HG02884 (cell line): ENCODE measurements at regions not wholly inside any gene's neighbourhood (a gene's known extent, or its start where the extent isn't known, plus 50 kb on each side); places are given as distances from the start of the nearest gene placed in this dataset.

Experiments used
- ATAC-seq: cut with Tn5 transposase; IDR thresholded peaks from one replicate; pipeline ENCODE4 v1.9.1; 2021; ENCODE audit warnings: mild to moderate bottlenecking, moderate library complexity; ENCODE audit not compliant: unreplicated experiment

DNA sequence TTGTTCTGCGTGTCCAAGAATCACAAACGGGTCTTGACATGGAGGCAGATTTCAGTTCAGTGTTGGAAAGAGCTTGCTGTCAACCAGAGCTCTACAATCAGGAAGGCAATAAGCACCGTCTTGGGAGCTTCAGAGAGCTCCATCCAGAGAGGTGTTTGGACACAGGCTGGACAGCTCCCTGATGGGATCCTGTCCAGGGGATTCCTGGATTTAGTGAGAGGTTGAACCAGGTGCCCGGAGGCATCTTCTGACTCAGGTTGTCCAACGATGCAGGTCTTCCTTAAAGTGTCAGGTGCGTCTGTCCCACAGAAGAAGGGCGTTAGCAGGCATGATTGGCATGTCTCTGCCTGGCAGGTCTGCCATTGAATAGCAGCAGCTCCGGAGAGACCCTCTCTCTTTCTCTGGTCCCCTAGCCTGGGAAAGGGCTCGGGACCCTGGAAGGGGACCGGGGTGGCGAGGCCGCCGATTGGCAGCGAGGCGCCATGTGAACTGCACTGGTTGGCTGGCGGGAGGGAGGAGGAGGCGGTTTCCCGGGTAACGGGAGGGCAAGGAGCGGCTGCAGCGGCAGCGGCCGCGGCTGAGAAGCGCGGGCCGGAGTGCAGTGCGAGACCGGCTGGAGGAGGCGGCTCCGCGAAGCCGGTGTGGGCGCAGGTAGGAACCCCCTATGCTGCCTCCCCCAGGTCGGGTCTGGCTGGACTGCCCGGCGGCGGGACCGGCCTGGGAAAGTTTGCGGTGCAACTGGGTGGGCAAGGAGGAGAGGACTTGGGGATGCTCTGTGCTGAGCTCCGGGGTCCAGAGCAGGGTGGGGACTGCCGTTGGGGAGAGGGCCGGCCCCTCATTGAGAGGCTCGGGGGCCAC lies 104.1 kb upstream of the E2F8 start:
- ATAC-seq = peak; percentile 43

DNA sequence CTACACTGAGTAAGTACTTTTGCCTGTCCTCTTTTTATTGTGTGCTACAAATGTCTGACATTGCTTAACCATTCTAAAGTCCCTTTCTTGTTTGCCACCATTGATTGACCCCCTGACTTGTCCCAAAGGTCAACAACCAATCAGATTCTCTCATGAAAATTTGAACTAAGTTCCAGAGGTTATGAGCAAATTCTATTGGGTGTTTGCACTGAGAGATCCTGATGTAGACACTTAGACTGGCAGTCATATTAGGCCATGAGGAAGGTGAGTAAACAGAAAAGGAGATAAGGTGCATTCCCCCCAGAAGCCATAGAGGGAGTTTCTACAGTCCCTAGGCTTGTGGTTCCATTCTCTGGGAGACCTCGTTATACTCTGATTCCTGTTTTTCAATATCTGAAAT lies 101.3 kb upstream of the E2F8 start:
- ATAC-seq = no peak

DNA sequence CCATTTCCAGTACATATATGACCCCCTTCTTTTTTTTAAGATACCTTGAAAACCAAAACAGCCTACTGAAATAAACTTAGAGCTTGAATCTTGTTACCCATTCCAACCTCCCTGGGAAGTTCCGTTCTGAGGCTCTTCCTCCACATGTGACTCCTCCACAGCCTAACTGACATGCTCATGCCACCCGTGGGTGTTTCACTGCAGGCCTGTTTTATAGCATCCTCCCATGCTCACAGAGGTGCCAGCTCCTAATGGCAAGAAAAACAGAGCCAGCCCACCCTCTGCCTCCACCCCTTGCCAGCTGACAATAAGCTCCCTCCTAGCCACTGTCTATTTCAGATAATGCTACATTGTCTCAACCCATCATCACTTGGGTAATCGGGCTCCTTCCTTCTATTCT lies 97.6 kb upstream of the E2F8 start:
- ATAC-seq = no peak

DNA sequence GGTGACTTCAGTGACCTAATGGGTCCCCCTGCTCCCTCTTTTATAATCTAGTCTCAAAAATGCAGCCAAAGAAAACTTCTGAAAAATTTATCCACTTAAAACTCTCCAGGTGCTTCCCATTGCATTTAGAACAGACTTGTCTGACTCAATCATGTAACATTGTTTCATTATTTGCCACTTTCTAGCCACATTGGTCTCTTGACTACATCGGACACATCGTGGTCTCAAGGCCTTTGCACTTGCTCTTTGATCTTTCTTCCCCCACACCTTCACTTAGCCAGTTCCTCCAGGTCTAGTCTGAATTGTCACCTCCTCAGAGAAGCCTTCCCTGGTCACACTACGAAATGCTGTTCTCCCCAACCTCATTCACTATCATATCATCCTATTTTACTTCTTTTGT lies 97.0 kb upstream of the E2F8 start:
- no peak for ATAC-seq

DNA sequence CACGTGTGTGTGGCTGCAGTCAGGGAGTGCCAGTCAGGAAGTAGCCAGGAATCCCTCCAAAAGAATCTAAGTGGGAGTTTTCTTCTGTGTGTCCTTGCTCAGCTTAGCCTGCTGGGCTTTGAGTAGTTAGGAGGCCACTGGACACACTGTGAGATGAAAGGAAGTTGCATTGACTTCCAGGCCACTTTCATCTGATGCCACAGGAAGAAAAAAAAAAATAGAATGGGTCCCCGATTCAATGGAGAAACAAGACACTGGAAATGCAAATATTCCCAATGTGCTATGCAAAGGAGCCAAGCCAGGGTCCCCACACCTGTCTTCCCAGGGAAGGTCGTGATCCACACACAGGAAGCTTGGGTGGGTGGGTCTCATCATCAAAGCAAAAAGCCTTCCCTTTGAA lies 95.6 kb upstream of the E2F8 start:
- no peak for ATAC-seq

DNA sequence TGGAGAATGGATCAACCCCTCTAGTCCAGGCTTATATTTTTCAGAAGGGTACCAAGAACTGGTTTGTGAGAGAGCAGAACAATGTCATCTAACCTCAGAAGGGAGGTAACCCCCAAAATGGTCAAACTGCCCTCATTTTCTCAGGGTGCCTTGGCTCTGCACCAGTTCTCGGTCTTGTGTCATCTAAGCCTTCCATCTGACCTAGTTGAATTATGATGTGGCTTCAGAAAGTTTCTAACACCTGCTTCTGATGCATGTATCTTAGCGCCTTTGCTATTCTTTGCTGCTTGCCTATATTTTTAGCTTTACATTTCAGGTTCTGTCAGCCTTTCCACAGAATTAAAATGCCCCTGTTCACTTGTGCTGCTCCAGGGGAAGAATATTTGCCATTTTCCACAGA lies 91.7 kb upstream of the E2F8 start:
- peak; percentile 92 for ATAC-seq

DNA sequence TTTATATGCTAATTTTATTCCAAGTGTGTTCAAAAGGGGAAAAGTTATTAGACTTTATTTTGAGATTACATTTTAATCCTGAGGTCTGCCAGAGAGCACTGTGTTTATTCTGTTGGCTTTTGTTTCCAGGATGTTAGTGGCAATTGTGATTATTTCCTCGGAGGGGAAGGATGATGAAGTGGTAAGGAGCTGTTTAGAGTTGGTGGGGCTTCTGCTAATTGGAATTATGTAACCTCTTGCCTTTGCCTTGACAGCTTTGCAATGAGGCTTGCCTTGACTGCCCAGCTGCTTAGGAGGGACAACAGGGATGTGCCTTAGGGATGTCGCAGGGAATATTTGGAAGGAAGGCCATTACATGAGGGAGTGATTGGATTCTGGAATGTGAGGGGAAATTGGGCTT lies 89.7 kb upstream of the E2F8 start:
- no peak for ATAC-seq

DNA sequence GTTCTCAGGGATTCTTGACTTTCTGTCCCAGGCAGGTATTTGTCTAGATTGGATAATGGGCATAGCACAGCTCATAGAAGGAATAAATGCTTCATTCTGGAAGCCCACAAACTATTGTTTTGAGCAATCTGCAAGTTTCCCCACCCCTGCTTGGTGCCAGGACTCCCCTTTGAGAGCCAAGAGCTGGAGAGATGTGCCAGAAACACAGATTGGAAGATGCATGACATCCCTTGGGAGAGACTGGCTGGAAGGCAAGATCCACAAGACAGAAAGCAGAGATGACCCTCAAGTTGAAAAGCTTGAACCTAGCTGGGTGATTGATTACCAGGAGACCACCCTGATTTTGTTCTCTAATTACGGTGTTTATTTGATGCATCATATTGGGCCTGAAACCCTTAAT lies 89.2 kb upstream of the E2F8 start:
- ATAC-seq = no peak

DNA sequence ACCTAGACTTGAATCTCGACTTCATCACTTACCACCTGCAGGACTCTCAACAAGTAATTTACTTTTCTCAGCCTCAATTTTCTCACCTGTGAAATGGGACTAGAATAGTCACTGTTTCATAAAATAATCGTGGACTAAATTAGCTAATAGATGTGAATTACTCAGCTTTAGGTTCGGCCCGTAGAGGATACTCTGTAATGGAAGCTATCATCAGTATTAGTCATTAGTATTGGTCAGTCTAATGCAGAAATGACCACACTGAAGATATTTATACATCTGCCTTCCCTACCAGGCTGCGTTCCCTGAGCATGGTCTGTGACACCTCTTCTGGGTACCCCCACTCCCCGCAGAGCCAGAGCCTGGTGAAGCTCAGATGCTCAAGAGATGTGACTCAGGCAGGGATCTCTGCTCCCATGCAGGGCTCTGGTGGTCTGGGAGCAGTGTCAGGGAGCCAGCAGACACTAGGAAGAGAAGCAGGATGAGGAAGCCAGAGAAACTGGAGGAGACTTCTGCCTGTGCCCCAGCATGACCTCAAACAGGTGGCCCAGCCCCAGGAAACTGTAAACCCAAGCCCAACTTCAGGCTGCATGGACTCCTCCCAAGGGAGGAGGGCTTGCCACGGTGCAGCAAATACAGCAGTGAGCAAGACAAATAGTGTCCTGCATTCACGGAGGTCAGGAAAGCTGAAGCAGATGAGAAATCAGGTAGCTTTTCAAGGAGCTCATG lies 88.0 kb upstream of the E2F8 start:
- no peak for ATAC-seq

DNA sequence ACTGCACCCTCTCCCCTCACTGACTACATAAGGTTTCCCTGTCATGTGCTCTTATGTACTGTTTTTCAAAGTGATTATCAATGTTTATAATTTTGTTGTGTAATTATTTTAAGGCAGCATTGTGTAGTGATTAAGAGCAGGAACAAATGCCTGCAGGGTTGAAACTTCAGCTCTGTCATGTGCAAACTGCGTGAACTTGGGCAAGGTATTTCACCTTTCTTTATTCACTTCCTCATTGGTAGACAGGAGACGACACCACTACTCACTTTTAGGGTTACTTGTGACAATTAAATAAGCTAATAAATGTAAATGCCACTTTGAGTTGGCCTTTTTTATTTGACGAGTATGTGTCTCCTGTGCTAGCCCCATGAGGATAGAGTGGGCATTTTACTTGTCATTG lies 86.5 kb upstream of the E2F8 start:
- ATAC-seq = no peak

DNA sequence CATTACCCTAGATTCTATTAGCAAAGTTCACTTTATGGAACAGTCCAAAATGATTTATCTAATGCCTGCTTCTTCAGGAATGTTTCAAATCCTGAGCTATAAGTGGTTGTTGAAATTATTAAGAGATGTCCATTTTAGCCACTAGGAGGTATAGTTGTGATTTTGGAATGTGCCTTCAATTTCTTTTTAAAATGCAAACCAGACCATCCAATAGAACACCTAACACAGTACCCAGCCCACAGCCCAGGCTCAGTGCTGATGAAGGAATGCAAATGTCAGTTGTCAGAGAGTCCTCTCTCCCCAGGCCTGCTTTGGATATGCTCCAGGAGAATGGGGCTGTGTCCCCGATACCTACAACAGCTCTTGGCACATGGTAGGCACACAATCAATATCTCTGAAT lies 85.8 kb upstream of the E2F8 start:
- no peak for ATAC-seq

DNA sequence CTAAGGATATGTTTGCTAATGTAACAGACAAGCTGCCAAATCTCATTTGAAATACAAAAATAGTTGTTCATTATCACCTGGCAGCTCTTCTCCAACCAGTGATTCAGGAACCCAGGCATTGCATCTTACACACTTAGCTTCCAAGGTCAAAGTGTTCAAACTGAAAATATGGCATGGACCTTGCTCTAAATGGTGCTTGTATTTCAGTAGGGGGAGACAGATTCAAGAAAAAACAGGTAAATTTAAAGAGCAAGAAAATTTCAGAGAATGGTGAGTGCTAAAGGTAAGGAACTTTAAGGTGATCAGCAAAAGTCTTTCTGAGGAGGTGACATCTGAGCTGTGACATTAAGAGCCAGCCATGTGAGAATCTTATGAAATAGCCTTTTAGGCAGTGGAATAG lies 82.8 kb upstream of the E2F8 start:
- no peak for ATAC-seq

DNA sequence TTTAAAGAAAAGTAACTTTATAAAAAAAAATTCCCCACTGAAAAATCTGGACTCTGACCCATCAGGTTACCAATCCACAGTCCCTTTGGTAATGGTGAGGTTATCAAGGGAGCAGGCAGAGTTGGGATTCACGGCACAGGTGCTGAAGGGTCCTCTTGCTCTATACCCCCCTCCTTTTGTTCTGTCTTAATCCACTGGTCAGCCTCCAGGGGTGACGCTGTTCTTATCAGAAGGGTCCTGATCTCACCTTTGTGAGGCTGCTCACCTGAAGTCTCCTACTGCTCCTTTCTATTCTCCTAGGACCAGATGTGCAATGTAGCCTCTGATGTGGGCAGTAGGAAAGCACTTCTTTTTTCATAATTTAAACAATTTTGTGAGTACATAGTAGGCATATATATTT lies 80.6 kb upstream of the E2F8 start:
- ATAC-seq = no peak

DNA sequence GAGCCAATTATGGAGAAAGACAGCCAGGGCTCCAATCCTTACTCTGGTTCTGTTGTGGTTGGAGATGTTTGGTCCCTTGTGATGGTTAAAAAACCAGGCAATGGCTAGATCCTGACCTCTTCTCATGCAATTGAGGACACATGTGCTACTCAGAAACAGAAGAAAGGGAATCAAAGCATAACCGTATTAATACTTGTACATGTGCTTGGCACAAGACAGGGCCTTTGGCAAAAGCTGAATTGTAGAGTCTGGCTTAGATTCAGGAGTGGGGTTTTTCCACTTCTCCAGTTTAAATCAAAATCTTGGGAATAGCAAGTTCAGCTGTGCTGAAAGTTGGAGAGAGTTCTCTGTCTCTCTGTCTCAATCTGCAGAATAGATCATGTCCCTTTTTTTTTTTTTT lies 80.1 kb upstream of the E2F8 start:
- no peak for ATAC-seq

DNA sequence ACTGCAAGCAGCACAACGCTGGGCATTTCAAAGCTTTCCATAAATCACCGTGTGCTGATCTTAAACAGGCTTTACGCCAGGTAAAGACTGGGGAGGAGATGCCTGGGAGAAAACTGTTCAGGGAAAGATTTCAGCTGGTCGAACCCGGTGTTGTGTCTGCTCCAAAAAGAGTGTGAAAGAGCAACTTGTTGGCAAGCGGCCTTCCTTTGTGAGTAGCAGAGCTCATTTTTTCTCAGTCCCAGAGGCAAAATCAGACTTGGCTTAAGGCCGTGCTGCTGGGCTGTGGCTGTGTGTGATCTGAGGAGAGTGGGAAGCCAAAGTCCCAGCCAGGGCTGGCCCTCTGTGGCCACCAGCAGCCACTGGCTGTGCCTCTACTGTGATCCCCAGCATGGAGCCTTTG lies 75.7 kb upstream of the E2F8 start:
- no peak for ATAC-seq

DNA sequence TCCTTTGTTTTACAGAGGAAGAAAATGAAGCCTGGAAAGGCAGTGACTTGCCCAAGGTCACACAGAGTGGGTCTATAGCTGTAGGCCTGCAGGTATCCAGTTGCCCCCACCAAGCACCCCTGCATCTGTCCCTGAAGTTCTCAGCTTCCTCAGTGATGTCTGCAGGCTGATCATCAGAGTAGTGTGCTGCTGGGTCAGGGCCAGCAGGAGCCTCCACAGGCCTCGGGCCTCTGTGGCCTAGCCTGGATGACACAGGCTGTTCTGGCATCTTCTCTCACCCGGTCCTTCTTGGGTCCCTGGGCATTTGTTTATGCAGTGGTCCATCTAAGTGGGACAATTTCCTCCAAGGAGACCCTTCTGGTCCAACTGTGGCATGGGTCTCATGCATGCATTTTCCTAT lies 74.8 kb upstream of the E2F8 start:
- no peak for ATAC-seq

DNA sequence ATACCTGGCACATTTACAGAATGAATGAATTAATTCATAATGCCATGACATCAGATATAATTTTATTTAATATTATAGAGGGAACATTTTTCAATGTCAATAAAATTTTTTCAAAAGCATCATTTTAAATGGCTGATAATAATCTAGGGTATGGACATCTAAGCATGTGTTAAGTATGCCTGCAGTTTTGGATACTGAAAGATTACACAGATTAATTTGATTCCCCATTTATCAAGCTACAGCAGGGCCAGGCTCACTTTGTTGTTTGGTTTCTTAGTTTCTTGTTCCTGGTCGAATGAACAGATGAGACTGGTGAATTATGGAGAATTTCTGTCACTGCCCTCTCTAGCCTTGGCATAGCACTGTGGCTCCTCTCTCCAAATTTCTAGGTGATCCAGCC lies 72.4 kb upstream of the E2F8 start:
- ATAC-seq = no peak

DNA sequence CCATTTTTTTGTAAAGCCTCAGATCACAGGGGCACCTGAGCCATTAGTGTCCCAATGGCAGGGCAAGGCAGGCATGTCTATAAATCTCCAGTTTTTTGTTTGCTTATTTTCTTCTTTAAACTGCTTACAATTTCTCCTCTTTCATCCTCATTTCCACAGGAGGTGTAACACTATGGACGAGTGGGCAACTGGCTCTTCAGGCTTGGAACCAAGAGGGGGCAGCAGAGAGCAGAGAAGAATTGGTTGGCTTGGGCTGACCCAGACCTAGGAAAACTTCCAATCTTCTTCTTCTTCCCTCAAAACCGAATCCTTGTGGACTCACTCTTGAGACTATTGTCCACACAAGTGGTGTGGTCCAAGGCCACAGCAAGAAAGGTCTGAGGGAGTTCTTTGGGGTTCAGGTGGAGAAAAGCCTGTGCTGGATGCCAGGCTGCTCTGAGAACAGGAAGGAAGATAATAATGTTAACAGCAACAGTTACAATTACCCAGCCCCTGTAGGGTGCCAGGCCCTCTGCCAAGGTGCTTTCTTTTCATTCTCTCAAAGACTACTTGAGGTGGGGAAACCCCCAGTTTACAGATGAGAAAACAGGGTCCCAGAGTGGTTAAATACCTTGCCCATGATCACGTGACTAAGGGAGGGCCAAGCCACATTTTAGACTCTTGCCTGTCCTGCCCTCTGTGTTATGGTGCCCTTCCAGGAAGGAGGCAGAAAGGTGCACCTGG lies 70.7 kb upstream of the E2F8 start:
- ATAC-seq = peak; percentile 77

DNA sequence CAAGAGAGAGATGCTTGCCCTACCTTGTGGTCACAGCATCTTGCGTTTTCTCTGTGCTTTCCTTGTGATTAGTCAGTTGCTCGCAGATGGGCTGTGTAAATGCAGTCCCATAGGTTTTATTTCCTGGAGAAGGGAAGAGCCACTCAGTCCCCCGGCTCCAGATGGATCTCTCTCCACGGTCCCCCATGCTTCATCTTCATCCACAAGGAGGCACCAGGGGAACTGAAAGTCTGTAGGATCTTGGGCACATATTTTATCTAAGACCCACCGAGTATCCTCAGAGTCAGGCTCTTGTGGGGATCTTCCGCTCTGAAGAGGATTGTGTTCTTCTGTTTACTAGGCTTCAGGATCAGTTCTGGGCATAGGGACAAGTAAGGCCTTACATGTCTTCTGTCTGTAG lies 66.8 kb upstream of the E2F8 start:
- ATAC-seq = no peak

DNA sequence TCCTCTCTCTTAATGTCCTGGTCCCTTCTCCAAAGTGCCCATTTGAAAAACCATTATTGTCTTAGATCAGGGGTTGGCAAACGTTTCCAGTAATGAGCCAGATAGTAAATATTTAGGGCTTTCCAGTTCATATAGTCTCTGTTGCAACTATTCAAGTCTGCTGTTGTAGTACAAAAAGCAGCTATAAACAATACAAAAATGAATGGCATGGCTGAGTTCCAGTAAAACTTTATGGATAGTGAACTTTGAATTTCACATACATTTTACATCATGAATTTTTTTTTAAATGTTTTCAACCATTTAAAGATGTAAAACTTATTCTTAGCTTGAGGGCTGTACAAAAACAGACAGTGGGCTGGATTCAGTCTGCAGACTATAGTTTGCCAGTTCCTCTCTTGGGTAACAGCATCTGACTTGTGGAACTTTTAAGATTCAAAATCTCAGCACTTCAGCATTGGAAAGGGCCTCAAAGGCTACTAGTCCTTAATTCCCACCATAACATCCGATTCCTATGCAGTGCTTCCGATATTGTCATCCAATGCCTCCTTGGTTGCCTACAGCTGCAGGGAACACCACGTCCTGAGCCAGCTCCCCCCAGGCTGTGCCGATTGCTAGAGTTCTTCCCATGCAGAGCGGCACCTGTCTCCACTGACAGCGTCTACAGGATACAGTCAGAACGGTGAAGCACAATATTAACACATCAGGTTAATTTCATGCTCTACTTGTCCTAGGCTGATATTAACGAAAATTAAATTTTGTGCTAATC lies 65.6 kb upstream of the E2F8 start:
- no peak for ATAC-seq

DNA sequence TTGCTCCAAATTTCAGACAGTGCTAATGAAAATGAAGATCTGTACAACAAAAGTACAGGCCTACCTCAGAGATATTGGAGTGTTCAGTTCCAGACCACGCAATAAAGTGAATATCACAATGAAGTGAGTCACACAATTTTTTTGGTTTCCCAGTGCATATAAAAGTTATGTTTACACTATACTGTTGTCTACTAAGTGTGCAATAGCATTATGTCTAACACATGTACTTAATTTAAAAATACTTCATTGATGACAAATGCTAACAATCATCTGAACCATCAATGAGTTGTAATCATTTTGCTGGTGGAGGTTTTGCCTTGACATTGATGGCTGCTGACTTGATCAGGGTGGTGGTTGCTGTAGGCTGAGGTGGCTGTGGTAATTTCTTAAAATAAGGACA lies 60.6 kb upstream of the E2F8 start:
- ATAC-seq = no peak
